ENCODE measurements at regions not wholly inside any gene's neighbourhood (a gene's known extent, or its start where the extent isn't known, plus 50 kb on each side); places are given as distances from the start of the nearest gene placed in this dataset.

DNA sequence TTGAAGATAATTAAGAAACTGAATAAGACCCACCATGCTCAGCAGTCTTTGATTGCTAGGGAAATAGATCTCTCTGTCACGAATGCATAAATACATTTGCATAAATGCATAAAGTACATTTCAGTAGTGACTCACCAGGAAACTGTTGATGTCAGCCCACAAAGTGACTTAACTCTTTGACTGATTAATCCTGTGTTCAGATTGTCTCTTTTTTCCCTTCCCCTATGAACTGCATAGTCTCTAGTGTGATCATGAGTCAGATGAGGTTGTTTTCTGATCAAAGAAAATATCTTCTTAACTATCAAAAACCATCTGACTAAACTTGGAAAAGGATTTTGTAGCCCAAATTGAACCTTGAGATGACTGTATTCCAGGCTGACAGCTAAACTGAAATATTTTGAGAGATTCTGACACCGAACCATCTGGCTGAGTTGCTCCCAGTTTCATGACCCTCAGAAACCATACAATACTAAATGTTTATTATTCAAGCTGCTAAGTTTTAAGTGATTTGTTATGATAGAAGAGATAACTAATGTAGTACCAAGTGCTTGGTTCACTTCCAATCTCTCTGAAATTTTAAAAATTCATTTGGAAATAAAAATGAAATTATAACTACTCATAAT lies 1381.5 kb upstream of the AGA start:
- 0 out of 2 replicates have a peak, but pooled peaks cover 5% of the 10 kb centered on the region for H3K4me1 ChIP-seq (ENCODE audit: insufficient read depth, low read length)
- H3K36me3 ChIP-seq (ENCODE audit: insufficient read depth, low read length): no peaks in the 10 kb centered on the region
- H3K9ac ChIP-seq (ENCODE audit: low read depth, low read length): no peak overlapping the region
- H3K9me3 ChIP-seq (ENCODE audit: control insufficient read depth, insufficient read depth, low read length): no peaks in the 10 kb centered on the region

DNA sequence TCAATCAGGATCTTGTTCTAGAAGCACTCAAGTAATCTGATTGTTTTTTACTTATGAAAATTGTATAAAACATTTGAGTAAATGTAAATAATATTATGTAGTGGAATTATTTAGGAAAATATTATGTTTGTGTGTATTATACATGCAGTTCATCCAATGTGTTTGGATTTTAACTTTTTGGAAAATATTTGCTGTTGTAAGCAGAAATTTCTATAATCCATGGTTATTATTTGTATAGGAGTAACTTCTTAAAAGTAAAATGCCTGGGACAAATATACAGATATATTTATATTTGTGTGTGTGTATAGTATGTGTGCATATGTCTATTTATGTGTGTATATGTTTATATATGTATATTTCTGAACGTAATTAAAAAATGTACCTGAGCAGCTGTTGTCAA lies 1394.6 kb upstream of the AGA start:
- no peaks in the 10 kb centered on the region for H3K4me1 ChIP-seq (ENCODE audit: insufficient read depth, low read length)
- no peak overlapping the region for H3K9ac ChIP-seq (ENCODE audit: low read depth, low read length)
- no peaks in the 10 kb centered on the region for H3K36me3 ChIP-seq (ENCODE audit: insufficient read depth, low read length)
- no peaks in the 10 kb centered on the region for H3K9me3 ChIP-seq (ENCODE audit: control insufficient read depth, insufficient read depth, low read length)

DNA sequence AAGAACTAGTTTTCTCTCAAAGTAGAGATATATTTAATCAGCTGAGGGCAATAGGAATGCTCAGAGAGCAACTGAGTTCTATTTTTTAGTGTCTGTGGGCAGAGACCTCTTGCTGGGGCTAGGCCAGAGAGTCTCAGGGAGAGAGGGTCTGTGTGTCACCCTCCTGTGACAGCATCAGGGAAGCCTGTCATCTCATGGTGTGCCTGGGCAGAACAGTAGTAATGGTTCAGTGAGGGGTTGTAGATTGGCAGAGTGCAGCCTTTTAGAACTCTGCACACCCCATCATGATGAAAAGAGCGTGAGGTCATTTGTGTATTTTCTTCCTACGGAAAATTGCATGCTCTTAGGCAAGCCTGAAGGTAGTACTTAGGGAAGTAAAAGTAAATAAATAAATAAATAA lies 1396.5 kb upstream of the AGA start:
- Histone ChIP-seq H3K9ac (ENCODE audit: low read depth, low read length) (no peak overlapping the region), H3K9me3 (ENCODE audit: control insufficient read depth, insufficient read depth, low read length) (no peaks in the 10 kb centered on the region)

DNA sequence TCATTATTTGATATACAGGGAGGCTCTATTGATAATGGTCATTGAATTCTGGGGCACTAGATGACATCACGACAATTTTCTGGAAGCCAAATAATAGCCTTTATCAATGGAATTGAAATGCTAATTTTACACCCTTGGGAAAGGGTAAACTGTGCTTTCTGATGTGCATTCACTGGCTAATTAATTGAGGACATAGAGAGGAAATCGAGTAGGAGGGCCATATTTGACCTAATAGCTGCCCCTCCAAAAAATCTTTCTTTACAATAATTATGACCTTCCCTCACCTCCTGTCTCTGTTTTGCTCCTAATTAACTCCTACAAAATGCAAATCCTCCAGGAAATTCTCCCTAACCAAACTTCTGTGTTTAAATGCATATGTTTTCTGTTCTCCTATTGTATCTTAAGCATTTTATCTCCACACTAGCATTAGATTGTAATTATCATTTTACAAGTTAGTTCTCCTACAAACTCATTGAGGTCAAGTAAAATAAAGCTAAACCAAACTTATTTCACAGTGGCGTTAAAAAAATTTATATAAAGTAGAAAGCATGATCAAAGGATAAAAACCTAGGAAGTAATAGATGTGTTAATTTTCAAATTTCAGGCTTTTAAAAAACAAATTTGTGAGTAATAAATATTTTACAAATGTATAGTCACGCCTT lies 1414.0 kb upstream of the AGA start:
- H3K4me1 ChIP-seq (ENCODE audit: insufficient read depth, low read length): no peaks in the 10 kb centered on the region
- H3K36me3 ChIP-seq (ENCODE audit: insufficient read depth, low read length): no peaks in the 10 kb centered on the region
- no peaks in the 10 kb centered on the region for H3K9me3 ChIP-seq (ENCODE audit: control insufficient read depth, insufficient read depth, low read length)
- no peak overlapping the region for H3K9ac ChIP-seq (ENCODE audit: low read depth, low read length)

More for the DNA sequence above, 1396.5 kb upstream of the AGA start:
- no peaks in the 10 kb centered on the region for H3K4me1 ChIP-seq (ENCODE audit: insufficient read depth, low read length)
- no peaks in the 10 kb centered on the region for H3K36me3 ChIP-seq (ENCODE audit: insufficient read depth, low read length)

DNA sequence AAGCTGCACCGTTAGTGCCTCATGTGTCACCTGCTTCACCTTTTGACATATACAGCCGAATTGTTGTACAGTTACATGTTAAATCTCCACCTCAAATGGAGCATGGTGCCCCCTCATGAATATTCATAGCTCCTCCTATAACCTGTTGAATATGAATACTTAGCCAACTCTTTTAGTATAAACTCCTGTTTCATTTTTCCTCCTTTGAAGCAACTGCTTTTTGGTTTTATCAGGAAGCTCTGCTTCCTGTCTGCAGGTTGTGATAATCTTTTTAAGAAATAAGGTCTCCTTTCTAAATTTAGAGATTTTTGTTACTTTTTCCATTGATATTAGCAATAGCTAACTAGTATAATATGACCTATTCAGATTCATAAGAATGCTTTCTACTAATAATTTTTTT lies 1429.2 kb upstream of the AGA start:
- Histone ChIP-seq H3K9me3 (ENCODE audit: control insufficient read depth, insufficient read depth, low read length) (no peaks in the 10 kb centered on the region), H3K36me3 (ENCODE audit: insufficient read depth, low read length) (no peaks in the 10 kb centered on the region), H3K4me1 (ENCODE audit: insufficient read depth, low read length) (no peaks in the 10 kb centered on the region), H3K9ac (ENCODE audit: low read depth, low read length) (no peak overlapping the region)

DNA sequence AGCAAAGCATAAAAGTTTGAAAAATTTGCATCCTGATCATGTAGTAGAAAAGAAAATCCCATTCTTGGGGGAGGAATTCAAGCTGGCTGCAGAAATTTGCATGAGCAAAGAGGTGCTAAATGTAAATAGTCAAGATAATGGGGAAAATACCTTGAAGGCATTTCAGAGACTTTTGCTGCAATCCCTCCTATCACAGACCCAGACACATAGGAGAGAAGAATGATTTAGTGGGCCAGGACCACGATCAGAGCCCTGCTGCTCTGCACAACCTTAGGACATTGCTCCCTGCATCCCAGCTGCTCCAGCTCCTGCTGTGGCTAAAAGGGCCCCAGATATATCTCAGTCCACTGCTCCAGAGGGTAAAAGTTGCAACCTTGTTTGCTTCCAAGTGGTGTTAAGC lies 1439.7 kb upstream of the AGA start:
- peaks cover 10% of the 10 kb centered on the region; the same call in 1 of the 2 replicates for H3K9me3 ChIP-seq (ENCODE audit: control insufficient read depth, insufficient read depth, low read length)
- H3K36me3 ChIP-seq (ENCODE audit: insufficient read depth, low read length): no peaks in the 10 kb centered on the region
- no peak overlapping the region for H3K9ac ChIP-seq (ENCODE audit: low read depth, low read length)
- no peaks in the 10 kb centered on the region for H3K4me1 ChIP-seq (ENCODE audit: insufficient read depth, low read length)

DNA sequence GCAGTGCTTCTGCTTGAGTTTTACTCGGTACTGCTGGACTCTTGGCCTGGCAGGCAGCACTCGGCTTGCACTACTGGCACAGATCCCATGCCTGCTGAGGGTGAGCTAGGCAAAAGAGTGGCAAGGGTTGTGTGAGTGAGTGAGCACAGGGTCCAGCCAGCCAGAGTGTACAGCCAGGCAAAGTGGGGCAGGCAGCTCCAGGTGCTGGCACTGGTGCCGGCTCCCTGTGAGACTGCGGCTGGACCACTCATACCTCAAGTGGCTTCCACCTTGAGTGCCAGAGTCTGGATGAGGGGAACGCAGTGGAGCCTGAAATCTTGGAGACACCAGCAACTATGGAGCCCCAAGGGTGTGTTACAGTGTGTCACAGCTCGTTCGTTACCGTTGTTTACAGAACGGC lies 1451.9 kb upstream of the AGA start:
- H3K9me3 ChIP-seq (ENCODE audit: control insufficient read depth, insufficient read depth, low read length): no peaks in the 10 kb centered on the region
- H3K9ac ChIP-seq (ENCODE audit: low read depth, low read length): no peak overlapping the region
- no peaks in the 10 kb centered on the region for H3K36me3 ChIP-seq (ENCODE audit: insufficient read depth, low read length)
- no peaks in the 10 kb centered on the region for H3K4me1 ChIP-seq (ENCODE audit: insufficient read depth, low read length)

DNA sequence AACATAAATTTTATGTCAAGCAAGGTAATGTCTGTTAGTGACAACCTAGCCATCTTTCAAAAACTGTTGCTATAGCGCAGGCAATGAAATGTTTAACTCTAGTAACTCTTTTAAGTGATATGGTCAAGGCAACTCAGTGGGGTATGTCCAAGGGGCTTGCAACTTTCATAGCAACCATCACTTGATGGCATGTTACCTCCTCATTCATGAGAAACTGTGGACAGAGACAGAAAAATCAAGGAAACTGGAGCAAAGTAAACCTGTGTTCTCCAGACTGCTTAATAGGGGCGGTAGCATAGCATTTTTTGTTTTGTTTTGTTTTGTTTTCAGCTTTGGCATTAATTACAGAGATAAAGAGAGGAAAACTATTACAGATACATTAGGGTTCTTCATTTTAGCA lies 1456.8 kb upstream of the AGA start:
- Histone ChIP-seq H3K9ac (ENCODE audit: low read depth, low read length) (no peak overlapping the region), H3K9me3 (ENCODE audit: control insufficient read depth, insufficient read depth, low read length) (no peaks in the 10 kb centered on the region), H3K4me1 (ENCODE audit: insufficient read depth, low read length) (no peaks in the 10 kb centered on the region), H3K36me3 (ENCODE audit: insufficient read depth, low read length) (no peaks in the 10 kb centered on the region)

DNA sequence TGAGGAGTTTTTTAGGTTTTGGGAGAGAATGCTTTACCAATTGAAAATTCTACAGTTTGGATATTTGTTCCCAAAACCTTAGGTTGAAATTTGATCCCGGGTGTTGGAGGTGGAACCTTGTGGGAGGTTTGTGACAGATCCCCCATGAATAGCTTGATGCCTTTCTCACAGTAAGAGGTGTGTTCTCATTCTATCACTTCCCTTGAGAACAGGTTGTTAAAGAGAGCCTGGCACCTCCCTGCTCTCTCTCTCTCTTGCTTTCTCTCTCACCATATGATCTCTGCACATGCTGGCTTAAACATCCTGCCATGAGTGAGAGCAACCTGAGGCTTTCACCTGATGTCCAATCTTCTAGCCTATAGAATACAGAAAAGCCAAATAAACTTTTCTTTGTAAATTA lies 1475.5 kb upstream of the AGA start:
- Histone ChIP-seq H3K9me3 (ENCODE audit: control insufficient read depth, insufficient read depth, low read length) (0 out of 2 replicates have a peak, but pooled peaks cover 4% of the 10 kb centered on the region), H3K4me1 (ENCODE audit: insufficient read depth, low read length) (no peaks in the 10 kb centered on the region), H3K9ac (ENCODE audit: low read depth, low read length) (no peak overlapping the region), H3K36me3 (ENCODE audit: insufficient read depth, low read length) (no peaks in the 10 kb centered on the region)

DNA sequence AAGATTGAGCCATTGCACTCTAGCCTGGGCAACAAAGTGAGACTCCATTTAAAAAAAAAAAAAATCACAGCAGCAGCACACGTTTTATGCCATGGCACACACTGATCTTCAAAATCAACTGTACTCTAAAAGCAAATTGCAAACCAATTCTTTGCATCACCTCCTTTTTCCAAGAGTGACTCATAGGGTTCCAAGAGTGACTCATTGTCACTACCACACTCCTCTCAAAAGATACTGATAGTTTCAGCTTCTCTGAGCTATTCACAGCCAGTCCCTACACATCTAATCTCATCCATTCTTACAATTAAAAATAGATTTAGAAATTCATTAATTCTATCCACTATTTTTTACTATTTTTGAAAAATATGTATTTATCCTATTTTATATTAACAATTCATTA lies 1494.9 kb upstream of the AGA start:
- no peaks in the 10 kb centered on the region for H3K9me3 ChIP-seq (ENCODE audit: control insufficient read depth, insufficient read depth, low read length)
- no peaks in the 10 kb centered on the region for H3K4me1 ChIP-seq (ENCODE audit: insufficient read depth, low read length)
- no peak overlapping the region for H3K9ac ChIP-seq (ENCODE audit: low read depth, low read length)
- no peaks in the 10 kb centered on the region for H3K36me3 ChIP-seq (ENCODE audit: insufficient read depth, low read length)

DNA sequence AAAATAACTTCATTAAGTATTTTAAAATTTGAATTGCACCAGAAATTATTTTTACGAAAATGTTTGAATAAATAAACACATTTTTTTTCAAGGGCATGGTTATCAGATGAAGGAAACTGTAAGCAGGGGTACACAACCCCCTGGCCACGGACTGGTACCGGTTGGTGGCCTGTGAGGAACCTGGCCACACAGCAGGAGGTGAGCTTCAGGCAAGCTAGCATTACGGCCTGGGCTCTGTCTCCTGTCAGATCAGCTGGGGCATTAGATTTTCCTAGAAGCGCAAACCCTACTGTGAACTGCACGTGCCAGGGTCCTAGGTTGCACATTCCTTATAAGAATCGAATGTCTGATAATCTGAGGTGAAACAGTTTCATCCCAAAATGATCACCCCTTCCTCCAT lies 1499.7 kb upstream of the AGA start:
- H3K9me3 ChIP-seq (ENCODE audit: control insufficient read depth, insufficient read depth, low read length): no peaks in the 10 kb centered on the region
- no peaks in the 10 kb centered on the region; the same call in 1 of the 2 replicates for H3K4me1 ChIP-seq (ENCODE audit: insufficient read depth, low read length)
- H3K9ac ChIP-seq (ENCODE audit: low read depth, low read length): no peak overlapping the region
- no peaks in the 10 kb centered on the region for H3K36me3 ChIP-seq (ENCODE audit: insufficient read depth, low read length)

DNA sequence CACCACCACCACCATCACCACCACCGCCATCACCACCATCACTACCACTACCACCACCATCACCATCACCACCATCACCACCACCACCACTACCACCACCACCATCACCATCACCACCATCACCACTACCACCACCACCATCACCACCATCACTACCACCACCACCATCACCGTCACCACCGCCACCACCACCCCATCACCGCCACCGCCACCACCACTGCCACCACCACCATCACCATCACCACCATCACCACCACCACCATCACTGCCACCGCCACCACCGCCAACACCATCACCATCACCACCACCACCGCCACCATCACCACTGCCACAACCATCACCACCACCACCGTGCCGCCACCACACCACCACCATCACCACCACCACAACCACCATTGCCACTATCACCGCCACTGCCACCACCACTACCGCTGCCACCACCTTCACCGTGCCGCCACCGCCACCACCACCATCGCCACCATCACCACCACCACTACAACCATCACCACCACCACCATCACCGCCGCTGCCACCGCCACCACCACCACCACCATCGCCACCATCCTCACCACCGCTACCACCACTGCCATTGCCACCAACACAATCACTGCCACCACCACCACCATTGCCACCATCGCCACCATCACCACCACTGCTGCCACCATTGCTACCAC lies 1511.3 kb upstream of the AGA start:
- H3K9me3 ChIP-seq (ENCODE audit: control insufficient read depth, insufficient read depth, low read length): no peaks in the 10 kb centered on the region
- no peaks in the 10 kb centered on the region for H3K36me3 ChIP-seq (ENCODE audit: insufficient read depth, low read length)
- H3K4me1 ChIP-seq (ENCODE audit: insufficient read depth, low read length): no peaks in the 10 kb centered on the region
- H3K9ac ChIP-seq (ENCODE audit: low read depth, low read length): no peak overlapping the region

DNA sequence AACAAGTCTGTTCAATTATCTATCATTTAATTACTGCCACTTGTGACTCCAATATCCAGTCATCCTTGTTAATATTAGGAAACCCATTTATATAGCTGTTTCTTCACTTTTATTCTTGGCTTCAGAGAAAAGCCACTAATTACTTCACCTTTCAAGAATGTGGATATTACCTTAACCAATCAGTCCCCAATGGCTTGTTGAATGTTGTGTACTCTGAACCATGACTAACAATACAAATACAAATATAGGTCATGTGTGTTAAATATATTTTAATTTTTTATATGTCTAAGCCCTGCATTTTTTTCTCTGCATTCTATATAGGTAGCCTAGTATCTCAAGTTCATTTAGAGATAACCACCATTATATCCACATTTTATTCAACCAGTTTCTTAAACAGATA lies 1513.4 kb upstream of the AGA start:
- H3K9me3 ChIP-seq (ENCODE audit: control insufficient read depth, insufficient read depth, low read length): no peaks in the 10 kb centered on the region
- H3K4me1 ChIP-seq (ENCODE audit: insufficient read depth, low read length): no peaks in the 10 kb centered on the region
- no peak overlapping the region for H3K9ac ChIP-seq (ENCODE audit: low read depth, low read length)
- no peaks in the 10 kb centered on the region for H3K36me3 ChIP-seq (ENCODE audit: insufficient read depth, low read length)

DNA sequence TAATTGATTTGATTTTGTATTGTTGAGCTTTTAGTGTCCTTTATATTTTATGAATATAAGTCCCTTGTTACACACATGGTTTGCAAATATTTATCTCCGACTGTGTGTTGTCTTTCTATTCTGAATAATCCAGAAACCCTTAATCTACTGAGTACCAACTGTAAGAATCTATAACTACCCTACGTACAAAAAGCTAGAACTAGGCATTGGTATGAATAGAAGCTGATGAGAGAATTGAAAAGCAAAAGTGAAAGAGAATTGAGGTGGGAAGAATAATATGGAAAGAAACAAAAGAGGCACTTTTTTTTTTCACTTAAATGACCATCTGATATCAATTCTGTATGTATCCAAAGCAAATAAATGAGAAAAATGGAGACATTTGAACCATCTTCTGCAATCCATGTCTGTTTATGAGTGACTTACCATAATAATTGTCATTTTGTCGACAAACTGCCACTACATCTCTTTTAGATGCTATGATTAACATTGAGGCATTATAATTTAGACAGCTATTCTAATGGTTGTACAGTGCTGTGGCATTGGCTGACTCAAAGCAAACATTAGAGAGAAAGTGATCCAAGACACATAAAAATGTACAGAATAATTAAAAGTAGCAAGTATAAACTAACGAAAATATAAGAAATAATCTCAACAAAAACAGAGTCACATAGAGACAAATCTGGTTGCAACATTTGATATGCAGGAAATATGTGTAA lies 1516.6 kb upstream of the AGA start:
- Histone ChIP-seq H3K9ac (ENCODE audit: low read depth, low read length) (no peak overlapping the region), H3K36me3 (ENCODE audit: insufficient read depth, low read length) (no peaks in the 10 kb centered on the region), H3K4me1 (ENCODE audit: insufficient read depth, low read length) (no peaks in the 10 kb centered on the region), H3K9me3 (ENCODE audit: control insufficient read depth, insufficient read depth, low read length) (no peaks in the 10 kb centered on the region)
